HFFc6 (cell line): ENCODE measurements at regions not wholly inside any gene's neighbourhood (a gene's known extent, or its start where the extent isn't known, plus 50 kb on each side); places are given as distances from the start of the nearest gene placed in this dataset.

Experiments
- DNase-seq: peaks from one replicate; pipeline ENCODE4 v3.0.0-alpha.2; 2018
- H3K27ac Mint-ChIP-seq: 2 replicates; pipeline ENCODE4 v1.8.0; 2020; ENCODE audit warnings: mild to moderate bottlenecking, mixed read lengths
- H3K27me3 Mint-ChIP-seq: 2 replicates; pipeline ENCODE4 v1.8.0; 2021; ENCODE audit warnings: mild to moderate bottlenecking, moderate library complexity, mixed read lengths; ENCODE audit not compliant: insufficient read depth
- H3K36me3 Mint-ChIP-seq: 2 replicates; pipeline ENCODE4 v1.8.0; 2021; ENCODE audit warnings: low read depth, mixed read lengths
- H3K4me1 Mint-ChIP-seq: 2 replicates; pipeline ENCODE4 v1.8.0; 2020; ENCODE audit warnings: low read depth, mixed read lengths
- H3K4me3 Mint-ChIP-seq: 2 replicates; pipeline ENCODE4 v1.8.0; 2020; ENCODE audit warnings: mild to moderate bottlenecking, moderate library complexity, mixed read lengths
- H3K9me3 Mint-ChIP-seq: 2 replicates; pipeline ENCODE4 v1.8.0; 2020; ENCODE audit warnings: mild to moderate bottlenecking, mixed read lengths
- CTCF ChIP-seq: fragments of 200-600 bp; sonication (generic); IDR thresholded peaks from 2 replicates; pipeline ENCODE4 v1.5.0; 2021; ENCODE audit warnings: antibody characterized with exemption, mild to moderate bottlenecking

- H3K27ac Mint-ChIP-seq: peak overlapping the region; percentile 63; the same call in 1 of the 2 replicates
- no peak for TF ChIP-seq CTCF
- peak overlapping the region; percentile 82 for H3K4me3 Mint-ChIP-seq
- peaks cover 14% of the 10 kb centered on the region for H3K4me1 Mint-ChIP-seq
- H3K9me3 Mint-ChIP-seq: no peaks in the 10 kb centered on the region
- H3K27me3 Mint-ChIP-seq: peaks cover 13% of the 10 kb centered on the region
- no peak for DNase-seq
- no peaks in the 10 kb centered on the region for H3K36me3 Mint-ChIP-seq
Measured at GRCh38 chr22:46026899-46027210, 49.9 kb upstream of the WNT7B start.

GRCh38 chr22:46027211-46028105 is 50.5 kb upstream of the WNT7B start:
- H3K4me1 Mint-ChIP-seq: peaks cover 14% of the 10 kb centered on the region
- no peak for DNase-seq

GRCh38 chr22:46028106-46028991 is 51.4 kb upstream of the WNT7B start:
- H3K27ac Mint-ChIP-seq: no peak overlapping the region
- no peaks in the 10 kb centered on the region for H3K9me3 Mint-ChIP-seq
- no peak for TF ChIP-seq CTCF
- no peaks in the 10 kb centered on the region for H3K36me3 Mint-ChIP-seq
- DNase-seq: no peak
- H3K4me3 Mint-ChIP-seq: no peak overlapping the region
- H3K4me1 Mint-ChIP-seq: peaks cover 16% of the 10 kb centered on the region
- H3K27me3 Mint-ChIP-seq: peaks cover 13% of the 10 kb centered on the region

More at GRCh38 chr22:46027211-46028105, 50.5 kb upstream of the WNT7B start:
- Mint-ChIP-seq H3K27me3 (peaks cover 13% of the 10 kb centered on the region), H3K9me3 (no peaks in the 10 kb centered on the region), H3K27ac (no peak overlapping the region), H3K36me3 (no peaks in the 10 kb centered on the region), H3K4me3 (peak overlapping the region; percentile 82)
- TF ChIP-seq CTCF: peak; percentile 28; the same call in 1 of the 2 replicates

GRCh38 chr22:46029036-46029435 is 52.1 kb upstream of the WNT7B start:
- H3K27me3 Mint-ChIP-seq: peaks cover 10% of the 10 kb centered on the region
- DNase-seq: no peak
- H3K36me3 Mint-ChIP-seq: no peaks in the 10 kb centered on the region
- TF ChIP-seq CTCF: no peak
- no peak overlapping the region for H3K27ac Mint-ChIP-seq
- peaks cover 22% of the 10 kb centered on the region for H3K4me1 Mint-ChIP-seq
- no peak overlapping the region for H3K4me3 Mint-ChIP-seq
- H3K9me3 Mint-ChIP-seq: no peaks in the 10 kb centered on the region

- Mint-ChIP-seq H3K4me1 (peaks cover 25% of the 10 kb centered on the region), H3K4me3 (no peak overlapping the region), H3K27ac (no peak overlapping the region), H3K27me3 (peaks cover 10% of the 10 kb centered on the region), H3K9me3 (no peaks in the 10 kb centered on the region), H3K36me3 (no peaks in the 10 kb centered on the region)
- no peak for TF ChIP-seq CTCF
- no peak for DNase-seq
Measured at GRCh38 chr22:46029574-46030200, 52.7 kb upstream of the WNT7B start.
